Heart left ventricle (tissue), 16 donors: ENCODE measurements at regions not wholly inside any gene's neighbourhood (a gene's known extent, or its start where the extent isn't known, plus 50 kb on each side); places are given as distances from the start of the nearest gene placed in this dataset.
"Not testable (repeated sequence)": the region's sequence is repeated elsewhere in the genome, so short reads cannot be mapped to it uniquely, and the experiment has no call there.

ENCODE experiments used
- ATAC-seq, 4 donors: fragments of 200-7000 bp; cut with Tn5 transposase; one replicate each; pipeline ENCODE4 v1.9.1; 2020 to 2022; ENCODE audit warnings: moderate library complexity in 4 of 4, mild to moderate bottlenecking in 3 of 4, moderate number of reproducible peaks in 1 of 4
- DNase-seq, 5 donors: peaks; one replicate each; pipeline ENCODE4 v3.0.0-alpha.2; 2020
- H3K27ac ChIP-seq, 12 donors: fragments of 200-600 bp; sonication (generic) in 4 of 12; one replicate each; pipeline versions ENCODE4 v1.5.0 to v1.8.0; 2016 to 2022; ENCODE audit warnings: mild to moderate bottlenecking in 2 of 12
- H3K27me3 ChIP-seq, 9 donors: fragments of 200-600 bp; sonication (generic) in 2 of 9; one replicate each; pipeline versions ENCODE4 v1.5.1 to v1.8.0; 2016 to 2022; ENCODE audit warnings: mild to moderate bottlenecking in 3 of 9
- H3K36me3 ChIP-seq, 9 donors: fragments of 200-600 bp; sonication (generic) in 2 of 9; one replicate each; pipeline versions ENCODE4 v1.5.0 to v1.8.0; 2018 to 2022; ENCODE audit warnings: mild to moderate bottlenecking in 2 of 9
- H3K4me1 ChIP-seq, 12 donors: fragments of 200-600 bp; sonication (generic) in 4 of 12; one replicate each; pipeline versions ENCODE4 v1.5.0 to v1.8.0; 2016 to 2022; ENCODE audit warnings: mild to moderate bottlenecking in 3 of 12
- H3K4me3 ChIP-seq, 12 donors: fragments of 200-600 bp; sonication (generic) in 4 of 12; one replicate each; pipeline versions ENCODE4 v1.5.0 to v1.8.0; 2017 to 2022; ENCODE audit warnings: mild to moderate bottlenecking in 9 of 12, moderate library complexity in 4 of 12
- H3K9me3 ChIP-seq, 12 donors: fragments of 200-600 bp; sonication (generic) in 4 of 12; one replicate each; pipeline versions ENCODE4 v1.5.0 to v1.8.0; 2016 to 2022; ENCODE audit warnings: mild to moderate bottlenecking in 1 of 12
- CTCF ChIP-seq, 12 donors: fragments of 200-600 bp; sonication (generic) in 4 of 12; IDR thresholded peaks; one replicate each; pipeline versions ENCODE4 v1.5.0 to v1.8.0; 2018 to 2022; ENCODE audit warnings: antibody characterized with exemption in 12 of 12, mild to moderate bottlenecking in 5 of 12
- POLR2A ChIP-seq, 2 donors: fragments of 450-650 bp; IDR thresholded peaks; one replicate each; pipeline ENCODE4 v1.6.1; 2017; ENCODE audit warnings: antibody characterized with exemption in 2 of 2, mild to moderate bottlenecking in 2 of 2, moderate library complexity in 2 of 2
- WGBS, 4 donors: extraction: QIAGEN DNeasy Blood & Tissue Kit in 2 of 4; methylation state at CpG; one replicate each; pipeline versions ENCODE4 v1.1.5 to v1.1.7; 2013 to 2018; 5-methylcytosine and 5-hydroxymethylcytosine counted together
- intact Hi-C, 10 donors: fragments of 100-400 bp; cut with DNase I; formaldehyde crosslinking; loops; one replicate each; pipeline versions ENCODE4 v1.11.1 to v1.14.2; 2022
- donor health status: ischemic (EF 13 %, LVEDD 7.1; RV severe dilation, severe dysfunction).
- donor health status: healthy with polysubstance abuse.
- donor health status: DM: no; HTN: yes; CAD: no.
- donor health status: DM: no; HTN: no; CAD: no.
- donor health status: ischemic (EF 25% LVEDD 6.9; RV normal size, moderate dysfunction).
- donor health status: ischemic (EF 25% LVEDD 5.7; RV mildly dilated, moderate dysfunction).
- donor health status: healthy.
- donor health status: DM: yes; HTN: yes; CAD: no.
- donor health status: ischemic (EF 35%, LVEDD 5.7; RV mildly dilated, moderate dysfunction).
- donor health status: nonischemic (EF 11% LVEDD 7.7; RV severe dilation, severe dysfunction).
- donor health status: DM: yes; HTN: yes; CAD: no.
- donor health status: PGD.
- donor health status: ischemic (EF 29% LVEDD 5.4; RV normal size, mild dysfunction).
- donor health status: nonischemic (EF 23%, LVEDD 6.1; RV moderate dilation, normal function).

DNA sequence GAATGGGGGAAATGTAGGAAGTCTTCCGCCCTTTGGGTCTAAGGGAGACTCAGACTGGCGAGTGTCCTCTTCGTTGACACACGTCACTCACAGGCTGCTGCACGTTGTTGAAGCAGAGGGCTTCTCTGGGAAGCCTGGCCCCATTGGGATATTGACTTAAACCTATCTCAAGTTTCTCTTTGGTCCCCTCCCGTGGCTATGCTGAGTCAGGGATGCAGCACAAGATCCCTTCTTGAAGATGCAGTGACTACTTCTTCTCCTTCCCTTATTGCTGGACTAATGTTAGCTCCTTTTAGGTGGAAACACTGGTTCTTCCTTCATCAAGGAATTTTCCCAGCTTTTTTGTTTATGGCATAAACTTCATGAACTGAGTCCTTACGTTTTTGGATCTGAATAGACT, 89.8 kb upstream of the CCDC71L start:
- Histone ChIP-seq H3K27ac (no peak overlapping the region), H3K9me3 (peaks cover 0 to 5% (median 0%) of the 10 kb centered on the region in 12 donors), H3K4me3 (no peak overlapping the region), H3K4me1 (peaks cover 0 to 14% (median 0%) of the 10 kb centered on the region in 12 donors), H3K27me3 (no peaks in the 10 kb centered on the region), H3K36me3 (no peaks in the 10 kb centered on the region)
- ATAC-seq: no peak
- 68 to 80% (median 79%) methylated on average over 4 to 7 of the region's 7 CpGs for WGBS, 4 donors
- DNase-seq: no peak
- TF ChIP-seq CTCF (IDR thresholded peaks at IDR 0.05) (no peak), POLR2A (IDR thresholded peaks at IDR 0.05) (no peak)
- intact Hi-C loops: no loop called here

DNA sequence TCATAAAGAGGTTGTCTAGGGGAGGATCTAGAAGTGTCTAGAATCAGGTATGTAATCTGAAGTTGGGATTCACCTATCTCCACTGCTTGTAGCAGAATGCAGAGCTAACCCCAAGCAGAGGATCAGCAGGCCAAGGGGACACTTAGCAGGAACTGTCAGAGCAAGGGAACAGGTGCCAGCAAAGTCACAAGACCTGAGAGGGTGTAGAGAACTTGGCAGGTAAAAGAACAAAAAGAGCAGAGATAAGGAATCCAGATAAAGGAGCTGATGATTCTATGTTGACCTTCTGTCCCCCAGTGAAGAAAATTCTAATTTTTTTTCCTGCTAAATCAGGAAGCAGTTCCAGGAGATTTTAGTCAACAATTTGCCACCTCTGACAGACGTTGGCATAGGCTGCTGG, 91.4 kb upstream of the CCDC71L start:
- DNase-seq: no peak
- Histone ChIP-seq H3K4me3 (no peak overlapping the region), H3K9me3 (peaks cover 0 to 5% (median 0%) of the 10 kb centered on the region in 12 donors), H3K27me3 (no peaks in the 10 kb centered on the region), H3K36me3 (no peaks in the 10 kb centered on the region), H3K4me1 (peaks cover 0 to 9% (median 0%) of the 10 kb centered on the region in 12 donors), H3K27ac (no peak overlapping the region)
- TF ChIP-seq POLR2A (IDR thresholded peaks at IDR 0.05): no peak
- no peak for TF ChIP-seq CTCF (IDR thresholded peaks at IDR 0.05)
- ATAC-seq: no peak
- intact Hi-C loops: no loop called here
- 11 to 23% (median 21%) methylated on average over 1 of the region's 1 CpG for WGBS, 4 donors

DNA sequence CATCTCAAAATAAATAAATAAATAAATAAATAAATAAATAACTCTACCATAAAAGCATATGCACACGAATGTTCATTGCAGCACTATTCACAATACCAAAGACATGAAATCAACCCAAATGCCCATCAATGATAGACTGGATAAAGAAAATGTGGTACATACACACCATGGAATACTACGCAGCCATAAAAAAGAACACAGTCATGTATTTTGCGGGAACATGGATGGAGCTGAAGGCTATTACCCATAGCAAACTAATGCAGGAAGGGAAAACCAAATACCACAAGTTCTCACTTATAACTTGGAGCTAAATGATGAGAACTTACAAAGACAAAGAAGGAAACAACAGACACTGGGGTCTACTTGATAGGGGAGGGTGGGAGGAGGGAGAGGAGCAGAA, 94.1 kb upstream of the CCDC71L start:
- H3K36me3 ChIP-seq, H3K27me3 ChIP-seq, H3K4me3 ChIP-seq, H3K27ac ChIP-seq, H3K4me1 ChIP-seq, ATAC-seq, H3K9me3 ChIP-seq, DNase-seq, intact Hi-C loops: not testable (repeated sequence)
- 91 to 99% (median 95%) methylated on average over 3 of the region's 3 CpGs for WGBS, 4 donors

- WGBS, 4 donors: 89 to 100% (median 95%) methylated on average over 1 of the region's 1 CpG
- ATAC-seq: no peak
- H3K4me1 ChIP-seq: peaks cover 0 to 4% (median 0%) of the 10 kb centered on the region in 12 donors
- intact Hi-C loops: no loop called here
- no peaks in the 10 kb centered on the region for H3K27me3 ChIP-seq
- DNase-seq: no peak
- peaks cover 0 to 5% (median 0%) of the 10 kb centered on the region in 12 donors for H3K9me3 ChIP-seq
- H3K36me3 ChIP-seq: no peaks in the 10 kb centered on the region
- no peak overlapping the region for H3K27ac ChIP-seq
- no peak overlapping the region for H3K4me3 ChIP-seq
- no peak for TF ChIP-seq CTCF (IDR thresholded peaks at IDR 0.05)
- no peak for TF ChIP-seq POLR2A (IDR thresholded peaks at IDR 0.05)
Observed at GRCh38 chr7:106755641-106756040, 94.7 kb upstream of the CCDC71L start.

GRCh38 chr7:106756071-106756470, 95.1 kb upstream of the CCDC71L start:
- intact Hi-C loops: no loop called here
- Histone ChIP-seq H3K27ac (no peak overlapping the region), H3K9me3 (peaks cover 0 to 5% (median 0%) of the 10 kb centered on the region in 12 donors), H3K36me3 (no peaks in the 10 kb centered on the region), H3K4me1 (peaks cover 0 to 4% (median 0%) of the 10 kb centered on the region in 12 donors), H3K4me3 (no peak overlapping the region), H3K27me3 (no peaks in the 10 kb centered on the region)
- TF ChIP-seq CTCF (IDR thresholded peaks at IDR 0.05): no peak
- no peak for TF ChIP-seq POLR2A (IDR thresholded peaks at IDR 0.05)
- ATAC-seq (no peak), DNase-seq (no peak)
